Kidney epithelial cell (primary cell): ENCODE measurements at regions not wholly inside any gene's neighbourhood (a gene's known extent, or its start where the extent isn't known, plus 50 kb on each side); places are given as distances from the start of the nearest gene placed in this dataset.
A peak's percentile ranks its signal among the peaks of the same experiment; 100 is the strongest.

Experiments used
- DNase-seq: peaks from one replicate; pipeline ENCODE4 v3.0.0-alpha.2; 2010; ENCODE audit warnings: low read depth
- H3K27me3 ChIP-seq: 2 replicates; pipeline ENCODE4 v1.6.0; 2011; ENCODE audit warnings: low read length; ENCODE audit not compliant: control insufficient read depth, insufficient read depth
- H3K36me3 ChIP-seq: 2 replicates; pipeline ENCODE4 v1.5.1; 2011; ENCODE audit warnings: low read length; ENCODE audit not compliant: control insufficient read depth, insufficient read depth
- H3K4me3 ChIP-seq: 2 replicates; pipeline ENCODE4 v1.5.1; 2011; ENCODE audit warnings: low read depth, mild to moderate bottlenecking, control low read depth, low read length
- CTCF ChIP-seq: IDR thresholded peaks from 2 replicates; pipeline ENCODE4 v1.5.1; 2011; ENCODE audit warnings: mild to moderate bottlenecking, moderate library complexity, low read length, control low read depth, inconsistent platforms; ENCODE audit not compliant: insufficient read depth, poor library complexity, severe bottlenecking

- DNase-seq = no peak
- Histone ChIP-seq H3K27me3 (no peaks in the 10 kb centered on the region), H3K36me3 (no peaks in the 10 kb centered on the region), H3K4me3 (no peak overlapping the region)
- no peak for TF ChIP-seq CTCF
These were observed 78.3 kb upstream of the CHD6 start for GRCh38 chr20:41696428-41696827.

- no peak overlapping the region for H3K4me3 ChIP-seq
- DNase-seq = no peak
- no peak for TF ChIP-seq CTCF
- H3K27me3 ChIP-seq = no peaks in the 10 kb centered on the region
- H3K36me3 ChIP-seq = no peaks in the 10 kb centered on the region
These were observed 76.6 kb upstream of the CHD6 start for GRCh38 chr20:41694796-41695195.

- Histone ChIP-seq H3K36me3 (no peaks in the 10 kb centered on the region), H3K27me3 (no peaks in the 10 kb centered on the region), H3K4me3 (peak overlapping the region; percentile 66)
- DNase-seq = peak; percentile 38
- TF ChIP-seq CTCF = peak; percentile 48
These were observed 75.2 kb upstream of the CHD6 start for GRCh38 chr20:41693136-41693979.

GRCh38 chr20:41692479-41693135, 74.4 kb upstream of the CHD6 start:
- Histone ChIP-seq H3K36me3 (no peaks in the 10 kb centered on the region), H3K27me3 (no peaks in the 10 kb centered on the region), H3K4me3 (peak overlapping the region; percentile 66)
- no peak for TF ChIP-seq CTCF
- DNase-seq = peak; percentile 34

- no peak for TF ChIP-seq CTCF
- H3K27me3 ChIP-seq = no peaks in the 10 kb centered on the region
- no peaks in the 10 kb centered on the region for H3K36me3 ChIP-seq
- no peak overlapping the region for H3K4me3 ChIP-seq
- no peak for DNase-seq
These were observed 73.3 kb upstream of the CHD6 start for GRCh38 chr20:41691443-41691842.

- TF ChIP-seq CTCF = no peak
- Histone ChIP-seq H3K27me3 (no peaks in the 10 kb centered on the region), H3K36me3 (no peaks in the 10 kb centered on the region), H3K4me3 (no peak overlapping the region)
- no peak for DNase-seq
These were observed 72.5 kb upstream of the CHD6 start for GRCh38 chr20:41690702-41691101.
